Spleen (tissue), 7 donors: ENCODE measurements at regions not wholly inside any gene's neighbourhood (a gene's known extent, or its start where the extent isn't known, plus 50 kb on each side); places are given as distances from the start of the nearest gene placed in this dataset.

ENCODE experiments used
- POLR2A ChIP-seq, 3 donors: fragments of 450-650 bp; IDR thresholded peaks; one replicate each; pipeline ENCODE4 v1.5.1; 2017; ENCODE audit warnings: antibody characterized with exemption in 3 of 3, mild to moderate bottlenecking in 1 of 3
- TF ChIP-seq, protein P1 (sequence below), 11 experiments: fragments of 200-600 bp in 7 of 11; fragments of 450-650 bp in 4 of 11; sonication (generic) in 4 of 11; IDR thresholded peaks in 8 of 11; conservative IDR thresholded peaks in 3 of 11; 1 replicate in 7 of 11; 2 replicates in 4 of 11; pipeline versions ENCODE4 v1.4.0 to v1.8.0; 2016 to 2021; ENCODE audit warnings: antibody characterized with exemption in 11 of 11, inconsistent platforms in 4 of 11, mild to moderate bottlenecking in 1 of 11
- donor health status: DM: no; HTN: no; CAD: no; lungs with moderate emphysema.
- donor health status: DM: no; HTN: no; CAD: no.
- donor health status: DM: no; HTN: no; CAD: no.

DNA sequence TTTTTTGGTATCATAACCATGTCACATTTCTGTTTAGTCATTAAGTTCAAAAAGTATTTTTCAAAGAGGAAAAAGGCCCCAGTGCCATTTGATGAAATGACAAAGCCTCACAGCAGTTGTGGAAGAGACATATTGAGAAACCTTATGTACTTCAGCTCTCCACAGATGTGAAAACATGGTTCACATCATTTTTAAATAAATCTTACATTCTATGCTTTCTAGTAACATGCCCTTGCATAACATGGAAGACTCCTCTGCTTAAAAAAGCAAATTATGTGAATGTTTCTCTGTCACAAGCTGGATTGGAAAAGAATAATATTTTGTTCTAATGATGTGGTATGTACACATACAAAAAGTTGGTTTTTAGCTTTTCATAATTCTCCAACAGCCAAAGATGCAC, 934.1 kb downstream of the NLGN4Y start:
- TF ChIP-seq, protein P1, sequence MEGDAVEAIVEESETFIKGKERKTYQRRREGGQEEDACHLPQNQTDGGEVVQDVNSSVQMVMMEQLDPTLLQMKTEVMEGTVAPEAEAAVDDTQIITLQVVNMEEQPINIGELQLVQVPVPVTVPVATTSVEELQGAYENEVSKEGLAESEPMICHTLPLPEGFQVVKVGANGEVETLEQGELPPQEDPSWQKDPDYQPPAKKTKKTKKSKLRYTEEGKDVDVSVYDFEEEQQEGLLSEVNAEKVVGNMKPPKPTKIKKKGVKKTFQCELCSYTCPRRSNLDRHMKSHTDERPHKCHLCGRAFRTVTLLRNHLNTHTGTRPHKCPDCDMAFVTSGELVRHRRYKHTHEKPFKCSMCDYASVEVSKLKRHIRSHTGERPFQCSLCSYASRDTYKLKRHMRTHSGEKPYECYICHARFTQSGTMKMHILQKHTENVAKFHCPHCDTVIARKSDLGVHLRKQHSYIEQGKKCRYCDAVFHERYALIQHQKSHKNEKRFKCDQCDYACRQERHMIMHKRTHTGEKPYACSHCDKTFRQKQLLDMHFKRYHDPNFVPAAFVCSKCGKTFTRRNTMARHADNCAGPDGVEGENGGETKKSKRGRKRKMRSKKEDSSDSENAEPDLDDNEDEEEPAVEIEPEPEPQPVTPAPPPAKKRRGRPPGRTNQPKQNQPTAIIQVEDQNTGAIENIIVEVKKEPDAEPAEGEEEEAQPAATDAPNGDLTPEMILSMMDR (IDR thresholded peaks at IDR 0.05 in 8 of 11, conservative IDR thresholded peaks at IDR 0.05 in 3 of 11): no peak
- no peak for TF ChIP-seq POLR2A (IDR thresholded peaks at IDR 0.05)
